NCI-H1092 treated with DMSO at 0.1 percent for 48 hours (cell line): ENCODE measurements at regions not wholly inside any gene's neighbourhood (a gene's known extent, or its start where the extent isn't known, plus 50 kb on each side); places are given as distances from the start of the nearest gene placed in this dataset.

Experiments
- DNase-seq: peaks from one replicate; lab custom pipeline; 2025; lab: John Stamatoyannopoulos, UW

- DNase-seq, result no peak
Observed at GRCh38 chr20:23136893-23137745, 51.0 kb upstream of the CD93 start.

- no peak for DNase-seq
Observed at GRCh38 chr20:23135449-23136420, 49.6 kb upstream of the CD93 start.
